ENCODE measurements at regions not wholly inside any gene's neighbourhood (a gene's known extent, or its start where the extent isn't known, plus 50 kb on each side); places are given as distances from the start of the nearest gene placed in this dataset.

DNA sequence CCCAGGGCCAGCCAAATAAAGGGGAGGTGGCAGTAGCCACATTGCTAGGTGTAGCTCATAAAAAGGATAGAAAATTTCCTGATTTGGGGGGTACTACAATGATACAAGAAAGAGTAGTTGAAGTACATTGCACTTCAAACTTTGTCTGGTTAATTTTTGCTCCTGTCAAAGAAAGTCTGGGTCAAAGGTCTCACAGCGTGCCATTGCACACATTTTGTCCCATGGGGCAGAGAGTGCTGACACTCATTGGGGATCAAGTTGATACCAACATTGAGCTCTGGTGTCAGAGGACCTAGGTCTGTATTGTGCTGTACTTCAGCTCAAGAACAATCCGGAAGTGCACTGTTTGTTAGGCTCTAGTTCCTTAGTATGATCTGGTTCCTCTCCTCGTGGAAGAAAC lies 229.2 kb upstream of the AGTR2 start (continued):
- TF ChIP-seq, protein P1, sequence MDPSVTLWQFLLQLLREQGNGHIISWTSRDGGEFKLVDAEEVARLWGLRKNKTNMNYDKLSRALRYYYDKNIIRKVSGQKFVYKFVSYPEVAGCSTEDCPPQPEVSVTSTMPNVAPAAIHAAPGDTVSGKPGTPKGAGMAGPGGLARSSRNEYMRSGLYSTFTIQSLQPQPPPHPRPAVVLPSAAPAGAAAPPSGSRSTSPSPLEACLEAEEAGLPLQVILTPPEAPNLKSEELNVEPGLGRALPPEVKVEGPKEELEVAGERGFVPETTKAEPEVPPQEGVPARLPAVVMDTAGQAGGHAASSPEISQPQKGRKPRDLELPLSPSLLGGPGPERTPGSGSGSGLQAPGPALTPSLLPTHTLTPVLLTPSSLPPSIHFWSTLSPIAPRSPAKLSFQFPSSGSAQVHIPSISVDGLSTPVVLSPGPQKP (IDR thresholded peaks at IDR 0.05; ENCODE audit: low read depth, low read length) = no peak
- TF ChIP-seq, protein P2, sequence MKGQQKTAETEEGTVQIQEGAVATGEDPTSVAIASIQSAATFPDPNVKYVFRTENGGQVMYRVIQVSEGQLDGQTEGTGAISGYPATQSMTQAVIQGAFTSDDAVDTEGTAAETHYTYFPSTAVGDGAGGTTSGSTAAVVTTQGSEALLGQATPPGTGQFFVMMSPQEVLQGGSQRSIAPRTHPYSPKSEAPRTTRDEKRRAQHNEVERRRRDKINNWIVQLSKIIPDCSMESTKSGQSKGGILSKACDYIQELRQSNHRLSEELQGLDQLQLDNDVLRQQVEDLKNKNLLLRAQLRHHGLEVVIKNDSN (IDR thresholded peaks at IDR 0.05; ENCODE audit: borderline replicate concordance, extremely low read length, insufficient read depth, low read depth, low read length) = no peak

DNA sequence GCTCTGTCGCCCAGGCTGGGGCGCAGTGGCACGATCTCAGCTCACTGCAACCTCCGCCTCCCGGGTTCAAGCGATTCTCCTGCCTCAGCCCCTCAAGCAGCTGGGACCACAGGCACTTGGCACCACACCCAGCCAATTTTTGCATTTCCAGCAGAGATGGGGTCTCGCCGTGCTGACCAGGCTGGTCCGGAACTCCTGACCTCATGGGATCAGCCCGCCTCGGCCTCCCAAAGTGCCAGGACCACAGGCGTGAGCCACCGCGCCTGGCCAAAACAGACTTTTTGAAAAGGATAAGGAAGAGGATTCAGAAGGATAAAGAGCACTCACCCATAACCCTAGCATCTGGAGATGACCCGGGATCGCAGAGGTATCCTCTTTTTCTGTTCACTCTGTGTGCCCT lies 224.5 kb upstream of the AGTR2 start:
- H3K4me1 ChIP-seq (ENCODE audit: control insufficient read depth, insufficient read depth, low read length) = no peaks in the 10 kb centered on the region
- no peaks in the 10 kb centered on the region for H3K27me3 ChIP-seq (replicated peaks in 1 of 2; ENCODE audit: control insufficient read depth in 2 of 2, insufficient read depth in 2 of 2, low read length in 1 of 2)
- no peak overlapping the region for H3K4me3 ChIP-seq
- H4K20me1 ChIP-seq (ENCODE audit: control insufficient read depth, insufficient read depth) = no peaks in the 10 kb centered on the region
- no peak overlapping the region for H3K9ac ChIP-seq (ENCODE audit: control insufficient read depth, insufficient read depth, low read length)
- no peaks in the 10 kb centered on the region for H3K79me2 ChIP-seq (ENCODE audit: control insufficient read depth, insufficient read depth, low read length)
- ChIA-PET SMC1A (ENCODE audit: uncharacterized antibody, unreplicated experiment) (no interaction called here), RAD21 (ENCODE audit: unreplicated experiment) (no interaction called here), CTCF (interaction anchor here (1.0 to 1.2 kb wide), 2 partner anchors 9 to 255 kb away, joined by 3 read pairs; no protein-coding TSS in a partner anchor), POLR2A (no interaction called here)
- H3K9me3 ChIP-seq (replicated peaks; ENCODE audit: control insufficient read depth, insufficient read depth, low read length) = no peaks in the 10 kb centered on the region; the same call in 2 of the 3 replicates
- ATAC-seq = no peak
- no peak overlapping the region for H3K4me2 ChIP-seq (ENCODE audit: control insufficient read depth, insufficient read depth)
- DNase-seq (ENCODE audit: low read depth, low spot score) = no peak
- FAIRE-seq = no peak
- in situ Hi-C loops (cut with MboI) = loop anchor here (5.0 to 10.0 kb wide), 2 partner anchors 34 to 291 kb away; no protein-coding TSS in a partner anchor
- TF ChIP-seq ZNF207 (IDR thresholded peaks at IDR 0.05; ENCODE audit: borderline replicate concordance) (no peak), IKZF2 (IDR thresholded peaks at IDR 0.05) (no peak), EGR1 (IDR thresholded peaks at IDR 0.05; ENCODE audit: borderline replicate concordance in 1 of 2, low read depth in 2 of 2, low read length in 2 of 2) (no peak), DPF2 (IDR thresholded peaks at IDR 0.05) (no peak), TCF12 (IDR thresholded peaks at IDR 0.05; ENCODE audit: low read depth, low read length) (no peak), FOXM1 (IDR thresholded peaks at IDR 0.05; ENCODE audit: low read depth, low read length) (no peak), NR2F1 (conservative IDR thresholded peaks at IDR 0.05) (no peak)
- TF ChIP-seq, protein P3, sequence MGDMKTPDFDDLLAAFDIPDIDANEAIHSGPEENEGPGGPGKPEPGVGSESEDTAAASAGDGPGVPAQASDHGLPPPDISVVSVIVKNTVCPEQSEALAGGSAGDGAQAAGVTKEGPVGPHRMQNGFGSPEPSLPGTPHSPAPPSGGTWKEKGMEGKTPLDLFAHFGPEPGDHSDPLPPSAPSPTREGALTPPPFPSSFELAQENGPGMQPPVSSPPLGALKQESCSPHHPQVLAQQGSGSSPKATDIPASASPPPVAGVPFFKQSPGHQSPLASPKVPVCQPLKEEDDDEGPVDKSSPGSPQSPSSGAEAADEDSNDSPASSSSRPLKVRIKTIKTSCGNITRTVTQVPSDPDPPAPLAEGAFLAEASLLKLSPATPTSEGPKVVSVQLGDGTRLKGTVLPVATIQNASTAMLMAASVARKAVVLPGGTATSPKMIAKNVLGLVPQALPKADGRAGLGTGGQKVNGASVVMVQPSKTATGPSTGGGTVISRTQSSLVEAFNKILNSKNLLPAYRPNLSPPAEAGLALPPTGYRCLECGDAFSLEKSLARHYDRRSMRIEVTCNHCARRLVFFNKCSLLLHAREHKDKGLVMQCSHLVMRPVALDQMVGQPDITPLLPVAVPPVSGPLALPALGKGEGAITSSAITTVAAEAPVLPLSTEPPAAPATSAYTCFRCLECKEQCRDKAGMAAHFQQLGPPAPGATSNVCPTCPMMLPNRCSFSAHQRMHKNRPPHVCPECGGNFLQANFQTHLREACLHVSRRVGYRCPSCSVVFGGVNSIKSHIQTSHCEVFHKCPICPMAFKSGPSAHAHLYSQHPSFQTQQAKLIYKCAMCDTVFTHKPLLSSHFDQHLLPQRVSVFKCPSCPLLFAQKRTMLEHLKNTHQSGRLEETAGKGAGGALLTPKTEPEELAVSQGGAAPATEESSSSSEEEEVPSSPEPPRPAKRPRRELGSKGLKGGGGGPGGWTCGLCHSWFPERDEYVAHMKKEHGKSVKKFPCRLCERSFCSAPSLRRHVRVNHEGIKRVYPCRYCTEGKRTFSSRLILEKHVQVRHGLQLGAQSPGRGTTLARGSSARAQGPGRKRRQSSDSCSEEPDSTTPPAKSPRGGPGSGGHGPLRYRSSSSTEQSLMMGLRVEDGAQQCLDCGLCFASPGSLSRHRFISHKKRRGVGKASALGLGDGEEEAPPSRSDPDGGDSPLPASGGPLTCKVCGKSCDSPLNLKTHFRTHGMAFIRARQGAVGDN (IDR thresholded peaks at IDR 0.05) = no peak
- TF ChIP-seq, protein P4, sequence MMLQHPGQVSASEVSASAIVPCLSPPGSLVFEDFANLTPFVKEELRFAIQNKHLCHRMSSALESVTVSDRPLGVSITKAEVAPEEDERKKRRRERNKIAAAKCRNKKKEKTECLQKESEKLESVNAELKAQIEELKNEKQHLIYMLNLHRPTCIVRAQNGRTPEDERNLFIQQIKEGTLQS (IDR thresholded peaks at IDR 0.05; ENCODE audit: borderline replicate concordance, extremely low read depth, low read depth, low read length) = no peak
- H3K27ac ChIP-seq (ENCODE audit: control insufficient read depth, insufficient read depth) = no peak overlapping the region
- 92% methylated on average over 16 of the region's 16 CpGs for WGBS (ENCODE audit: insufficient coverage, insufficient replicate concordance, low lambda C conversion rate, missing lambda C conversion rate)
- intact Hi-C loops (cut with micrococcal nuclease; ENCODE audit: unreplicated experiment) = loop anchor here (5.0 kb wide), 1 partner anchor 614 kb away; no protein-coding TSS in a partner anchor
- no peaks in the 10 kb centered on the region for H3K36me3 ChIP-seq (ENCODE audit: control insufficient read depth in 2 of 2, insufficient read depth in 2 of 2, low read length in 1 of 2)
- BruUV-seq (replicated peaks) = no TSS peak
- no peak overlapping the region for H2AFZ ChIP-seq (ENCODE audit: control insufficient read depth, low read depth, low read length)

All from GM12878 (cell line).